SK-N-SH treated with all-trans-retinoic acid at 6 μM for 48 hours (cell line): ENCODE measurements at regions not wholly inside any gene's neighbourhood (a gene's known extent, or its start where the extent isn't known, plus 50 kb on each side); places are given as distances from the start of the nearest gene placed in this dataset.

Experiments
- ATAC-seq: fragments of 200-7000 bp; cut with Tn5 transposase; 3 replicates; pipeline ENCODE4 v1.9.1; 2020; ENCODE audit warnings: mild to moderate bottlenecking, moderate library complexity
- ARNTL ChIP-seq: fragments of 450-650 bp; formaldehyde crosslinking; IDR thresholded peaks from 2 replicates; pipeline ENCODE4 v1.5.0; 2020; ENCODE audit warnings: low read depth, mild to moderate bottlenecking, moderate library complexity, borderline replicate concordance
- CREB5 ChIP-seq: fragments of 250-450 bp; sonication (Bioruptor Pico); IDR thresholded peaks from 2 replicates; pipeline ENCODE4 v1.5.1; 2020; ENCODE audit warnings: low read depth, mild to moderate bottlenecking, moderate library complexity
- CSDC2 ChIP-seq: fragments of 250-450 bp; sonication (Bioruptor Pico); IDR thresholded peaks from 2 replicates; pipeline ENCODE4 v1.5.0; 2020; ENCODE audit warnings: mild to moderate bottlenecking, moderate library complexity
- ESRRG ChIP-seq: fragments of 250-450 bp; sonication (Bioruptor Pico); IDR thresholded peaks from 2 replicates; pipeline ENCODE4 v1.6.1; 2021; ENCODE audit warnings: mild to moderate bottlenecking
- GLIS3 ChIP-seq: fragments of 250-450 bp; sonication (Bioruptor Pico); IDR thresholded peaks from 2 replicates; pipeline ENCODE4 v1.5.0; 2020; ENCODE audit warnings: mild to moderate bottlenecking, moderate library complexity
- ISL1 ChIP-seq: fragments of 250-450 bp; sonication (Bioruptor Pico); IDR thresholded peaks from 2 replicates; pipeline ENCODE4 v2.1.2; 2022; ENCODE audit warnings: mild to moderate bottlenecking, moderate library complexity
- OSR1 ChIP-seq: fragments of 250-450 bp; sonication (Bioruptor Pico); IDR thresholded peaks from 2 replicates; pipeline ENCODE4 v1.8.0; 2022; ENCODE audit warnings: moderate library complexity, mild to moderate bottlenecking, inconsistent platforms
- PPARA ChIP-seq: fragments of 250-450 bp; sonication (Bioruptor Pico); IDR thresholded peaks from 2 replicates; pipeline ENCODE4 v1.5.0; 2020; ENCODE audit warnings: mild to moderate bottlenecking, borderline replicate concordance
- RARB ChIP-seq: fragments of 250-450 bp; sonication (Bioruptor Pico); IDR thresholded peaks from 2 replicates; pipeline ENCODE4 v1.8.0; 2021; ENCODE audit warnings: mild to moderate bottlenecking, moderate library complexity
- SNAI2 ChIP-seq: fragments of 250-450 bp; sonication (Bioruptor Pico); IDR thresholded peaks from 2 replicates; pipeline ENCODE4 v1.5.0; 2020; ENCODE audit warnings: mild to moderate bottlenecking, moderate library complexity
- TCF4 ChIP-seq: fragments of 250-450 bp; sonication (Bioruptor Pico); IDR thresholded peaks from 2 replicates; pipeline ENCODE4 v1.8.0; 2021; ENCODE audit warnings: mild to moderate bottlenecking, moderate library complexity, borderline replicate concordance
- TOX ChIP-seq: fragments of 250-450 bp; sonication (Bioruptor Pico); IDR thresholded peaks from 2 replicates; pipeline ENCODE4 v1.8.0; 2021; ENCODE audit warnings: mild to moderate bottlenecking, moderate library complexity, borderline replicate concordance
- TSHZ2 ChIP-seq: fragments of 250-450 bp; sonication (Bioruptor Pico); IDR thresholded peaks from 2 replicates; pipeline ENCODE4 v1.5.0; 2020; ENCODE audit warnings: mild to moderate bottlenecking, moderate library complexity
- ZC3H10 ChIP-seq: fragments of 250-450 bp; sonication (Bioruptor Pico); IDR thresholded peaks from 2 replicates; pipeline ENCODE4 v1.5.1; 2021; ENCODE audit warnings: mild to moderate bottlenecking, moderate library complexity
- ZFP3 ChIP-seq: fragments of 250-450 bp; sonication (Bioruptor Pico); IDR thresholded peaks from 2 replicates; pipeline ENCODE4 v1.5.0; 2020; ENCODE audit warnings: mild to moderate bottlenecking, moderate library complexity
- ZFP30 ChIP-seq: fragments of 450-650 bp; formaldehyde crosslinking; IDR thresholded peaks from 2 replicates; pipeline ENCODE4 v1.5.0; 2022; ENCODE audit warnings: mild to moderate bottlenecking, moderate library complexity
- ZNF565 ChIP-seq: fragments of 450-650 bp; formaldehyde crosslinking; conservative IDR thresholded peaks from 2 replicates; pipeline ENCODE4 v1.5.0; 2020; ENCODE audit warnings: low read depth, mild to moderate bottlenecking, moderate library complexity
- ZNF70 ChIP-seq: fragments of 450-650 bp; formaldehyde crosslinking; IDR thresholded peaks from 2 replicates; pipeline ENCODE4 v1.5.0; 2020; ENCODE audit warnings: mild to moderate bottlenecking, moderate library complexity
- ZNF8 ChIP-seq: fragments of 450-650 bp; formaldehyde crosslinking; IDR thresholded peaks from 2 replicates; pipeline ENCODE4 v1.5.0; 2020; ENCODE audit warnings: mild to moderate bottlenecking, moderate library complexity
- TF ChIP-seq, protein P1 (sequence below): fragments of 250-450 bp; sonication (Bioruptor Pico); IDR thresholded peaks from 2 replicates; pipeline ENCODE4 v1.8.0; 2021; ENCODE audit warnings: low read depth, mild to moderate bottlenecking, moderate library complexity, borderline replicate concordance
- TF ChIP-seq, protein P2 (sequence below): fragments of 250-450 bp; sonication (Bioruptor Pico); IDR thresholded peaks from 2 replicates; pipeline ENCODE4 v1.8.0; 2020; ENCODE audit warnings: mild to moderate bottlenecking, moderate library complexity, borderline replicate concordance

GRCh38 chr4:137980641-137981040 lies 261.5 kb downstream of the SLC7A11 start:
- ATAC-seq: no peak
- TF ChIP-seq ISL1 (CRISPR knock-in tag) (no peak), SNAI2 (no peak), TSHZ2 (CRISPR knock-in tag) (no peak), ZC3H10 (CRISPR knock-in tag) (no peak), CREB5 (no peak), OSR1 (CRISPR knock-in tag) (no peak), ESRRG (CRISPR knock-in tag) (no peak), RARB (CRISPR knock-in tag) (no peak), ZFP3 (CRISPR knock-in tag) (no peak), ZFP30 (CRISPR knock-in tag) (no peak), PPARA (CRISPR knock-in tag) (no peak), ZNF8 (CRISPR knock-in tag) (no peak), ZNF70 (CRISPR knock-in tag) (no peak), ARNTL (CRISPR knock-in tag) (no peak)
- TF ChIP-seq, protein P1, sequence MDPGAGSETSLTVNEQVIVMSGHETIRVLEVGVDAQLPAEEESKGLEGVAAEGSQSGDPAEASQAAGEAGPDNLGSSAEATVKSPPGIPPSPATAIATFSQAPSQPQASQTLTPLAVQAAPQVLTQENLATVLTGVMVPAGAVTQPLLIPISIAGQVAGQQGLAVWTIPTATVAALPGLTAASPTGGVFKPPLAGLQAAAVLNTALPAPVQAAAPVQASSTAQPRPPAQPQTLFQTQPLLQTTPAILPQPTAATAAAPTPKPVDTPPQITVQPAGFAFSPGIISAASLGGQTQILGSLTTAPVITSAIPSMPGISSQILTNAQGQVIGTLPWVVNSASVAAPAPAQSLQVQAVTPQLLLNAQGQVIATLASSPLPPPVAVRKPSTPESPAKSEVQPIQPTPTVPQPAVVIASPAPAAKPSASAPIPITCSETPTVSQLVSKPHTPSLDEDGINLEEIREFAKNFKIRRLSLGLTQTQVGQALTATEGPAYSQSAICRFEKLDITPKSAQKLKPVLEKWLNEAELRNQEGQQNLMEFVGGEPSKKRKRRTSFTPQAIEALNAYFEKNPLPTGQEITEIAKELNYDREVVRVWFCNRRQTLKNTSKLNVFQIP (CRISPR knock-in tag): no peak
- TF ChIP-seq, protein P2, sequence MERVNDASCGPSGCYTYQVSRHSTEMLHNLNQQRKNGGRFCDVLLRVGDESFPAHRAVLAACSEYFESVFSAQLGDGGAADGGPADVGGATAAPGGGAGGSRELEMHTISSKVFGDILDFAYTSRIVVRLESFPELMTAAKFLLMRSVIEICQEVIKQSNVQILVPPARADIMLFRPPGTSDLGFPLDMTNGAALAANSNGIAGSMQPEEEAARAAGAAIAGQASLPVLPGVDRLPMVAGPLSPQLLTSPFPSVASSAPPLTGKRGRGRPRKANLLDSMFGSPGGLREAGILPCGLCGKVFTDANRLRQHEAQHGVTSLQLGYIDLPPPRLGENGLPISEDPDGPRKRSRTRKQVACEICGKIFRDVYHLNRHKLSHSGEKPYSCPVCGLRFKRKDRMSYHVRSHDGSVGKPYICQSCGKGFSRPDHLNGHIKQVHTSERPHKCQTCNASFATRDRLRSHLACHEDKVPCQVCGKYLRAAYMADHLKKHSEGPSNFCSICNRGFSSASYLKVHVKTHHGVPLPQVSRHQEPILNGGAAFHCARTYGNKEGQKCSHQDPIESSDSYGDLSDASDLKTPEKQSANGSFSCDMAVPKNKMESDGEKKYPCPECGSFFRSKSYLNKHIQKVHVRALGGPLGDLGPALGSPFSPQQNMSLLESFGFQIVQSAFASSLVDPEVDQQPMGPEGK (CRISPR knock-in tag): no peak

DNA sequence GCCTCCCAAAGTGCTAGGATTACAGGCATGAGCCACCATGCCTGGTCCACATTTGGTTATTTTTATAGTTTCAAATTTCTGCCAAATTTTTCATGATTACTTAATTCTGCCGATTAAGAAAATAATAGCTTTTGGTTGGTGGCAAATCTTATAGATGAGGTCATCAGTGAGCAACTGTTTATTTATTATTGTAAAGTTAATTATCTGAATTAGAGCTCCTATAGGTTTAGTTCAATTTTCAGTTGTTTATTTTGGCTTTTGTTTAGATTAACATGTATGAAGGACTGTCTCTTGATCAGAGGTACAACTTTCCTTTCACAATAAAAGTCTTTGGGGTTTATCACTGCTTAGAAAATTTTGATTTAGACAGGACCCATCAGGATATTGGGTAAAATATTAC lies 262.2 kb downstream of the SLC7A11 start:
- TF ChIP-seq ZNF565 (CRISPR knock-in tag) (no peak), ZFP3 (CRISPR knock-in tag) (no peak), ZFP30 (CRISPR knock-in tag) (no peak), ARNTL (CRISPR knock-in tag) (no peak), RARB (CRISPR knock-in tag) (no peak), ISL1 (CRISPR knock-in tag) (no peak), GLIS3 (CRISPR knock-in tag) (no peak), TOX (CRISPR knock-in tag) (no peak), OSR1 (CRISPR knock-in tag) (no peak), TCF4 (no peak), TSHZ2 (CRISPR knock-in tag) (no peak), ESRRG (CRISPR knock-in tag) (no peak), ZC3H10 (CRISPR knock-in tag) (no peak), CSDC2 (no peak), ZNF8 (CRISPR knock-in tag) (no peak)
- TF ChIP-seq, protein P2 (CRISPR knock-in tag): no peak
- ATAC-seq: no peak
